ENCODE measurements at regions not wholly inside any gene's neighbourhood (a gene's known extent, or its start where the extent isn't known, plus 50 kb on each side); places are given as distances from the start of the nearest gene placed in this dataset.

DNA sequence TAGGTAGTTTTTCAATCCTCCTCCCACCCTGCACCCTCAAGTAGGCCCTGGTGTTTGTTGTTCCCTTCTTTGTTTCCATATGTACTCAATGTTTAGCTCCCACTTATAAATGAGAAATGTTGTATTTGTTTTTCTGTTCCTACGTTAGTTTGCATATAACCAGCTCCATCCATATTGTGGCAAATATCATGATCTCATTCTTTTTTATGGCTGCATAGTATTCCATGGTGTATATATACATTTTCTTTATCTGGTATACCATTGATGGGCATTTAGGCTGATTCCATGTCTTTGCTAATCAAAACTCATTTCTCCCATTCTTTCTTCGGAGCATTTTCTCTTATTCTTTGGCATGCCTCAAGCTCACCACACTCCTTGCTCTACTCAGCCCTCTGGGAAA, 789.6 kb upstream of the KCND2 start:
- Histone ChIP-seq H3K23ac (ENCODE audit: low read depth, low read length) (no peak overlapping the region), H2BK15ac (ENCODE audit: low read depth, low read length) (no peak overlapping the region), H4K5ac (ENCODE audit: low read depth, low read length) (no peak overlapping the region), H2AK9ac (replicated peaks; ENCODE audit: low read depth, low read length, poor library complexity) (no peak overlapping the region), H3K36me3 (ENCODE audit: control insufficient read depth, insufficient read depth, low read length) (no peaks in the 10 kb centered on the region), H3K9me3 (ENCODE audit: control insufficient read depth, insufficient read depth, low read length) (peaks cover 6% of the 10 kb centered on the region; the same call in 1 of the 2 replicates), H3K14ac (replicated peaks; ENCODE audit: low read depth, low read length) (no peak overlapping the region), H3K56ac (ENCODE audit: extremely low read depth, insufficient read depth, low read length) (no peak overlapping the region), H2BK5ac (ENCODE audit: low read depth, low read length, poor library complexity, severe bottlenecking) (no peak overlapping the region), H3K4me2 (ENCODE audit: low read depth, low read length) (no peak overlapping the region), H3K4me1 (ENCODE audit: control insufficient read depth, insufficient read depth, low read length) (no peaks in the 10 kb centered on the region), H4K91ac (ENCODE audit: insufficient read depth, low read depth, low read length) (no peak overlapping the region), H3K9me1 (ENCODE audit: insufficient read depth, low read length) (no peaks in the 10 kb centered on the region), H3K4me3 (ENCODE audit: insufficient read depth, low read depth, low read length) (no peak overlapping the region), H2BK120ac (ENCODE audit: low read depth, low read length) (no peak overlapping the region), H3K9ac (ENCODE audit: low read depth, low read length) (no peak overlapping the region), H3K27me3 (ENCODE audit: control insufficient read depth, insufficient read depth, low read length) (no peaks in the 10 kb centered on the region), H3K4ac (ENCODE audit: low read depth, low read length) (no peak overlapping the region), H4K20me1 (ENCODE audit: insufficient read depth, low read length) (no peaks in the 10 kb centered on the region), H2BK20ac (ENCODE audit: low read depth, low read length) (no peak overlapping the region), H3K27ac (ENCODE audit: insufficient read depth, low read length) (no peak overlapping the region), H2AFZ (replicated peaks; ENCODE audit: low read length, poor library complexity) (no peak overlapping the region), H3K79me1 (ENCODE audit: low read depth in 1 of 2, low read length in 2 of 2) (no peaks in the 10 kb centered on the region), H3K18ac (ENCODE audit: low read depth, low read length) (no peak overlapping the region), H4K8ac (ENCODE audit: low read depth in 2 of 2, low read length in 2 of 2) (no peak overlapping the region), H2AK5ac (ENCODE audit: low read depth, low read length) (no peak overlapping the region)
- no CpG with 5 or more reads among the region's 2 CpGs for WGBS, 2 experiments (ENCODE audit: extremely low coverage in 2 of 2, insufficient read length in 1 of 2)
- no peak for DNase-seq
- BruUV-seq (replicated peaks) = no TSS peak
- ChIA-PET POLR2A (ENCODE audit: unreplicated experiment) (no interaction called here), CTCF (no interaction called here)
- TF ChIP-seq POLR2A (IDR thresholded peaks at IDR 0.05; ENCODE audit: low read depth, low read length) (no peak), CEBPB (IDR thresholded peaks at IDR 0.05; ENCODE audit: low read depth, low read length) (no peak), RAD21 (IDR thresholded peaks at IDR 0.05; ENCODE audit: low read length) (no peak)
- no peak for ATAC-seq (ENCODE audit: low read depth)
- dilution Hi-C loops (cut with HindIII; ENCODE audit: low sequenced_read_pairs, unreplicated experiment) (no loop called here), in situ Hi-C loops (cut with MboI; ENCODE audit: low sequenced_read_pairs) (no loop called here), intact Hi-C loops (cut with micrococcal nuclease) (no loop called here)

All from IMR-90 (cell line).